ENCODE measurements at regions not wholly inside any gene's neighbourhood (a gene's known extent, or its start where the extent isn't known, plus 50 kb on each side); places are given as distances from the start of the nearest gene placed in this dataset.

GRCh38 chr3:110015231-110015963 is 678.1 kb upstream of the DPPA4 start:
- no peak overlapping the region for H2BK120ac ChIP-seq (ENCODE audit: low read depth, low read length, poor library complexity, severe bottlenecking)
- H3K4ac ChIP-seq (ENCODE audit: low read depth, low read length), result no peak overlapping the region
- no peak overlapping the region for H3K23ac ChIP-seq (ENCODE audit: insufficient read length, low read depth, low read length)
- H3K9me3 ChIP-seq (ENCODE audit: control insufficient read depth, low read depth, low read length), result no peaks in the 10 kb centered on the region
- no peaks in the 10 kb centered on the region for H3K23me2 ChIP-seq (ENCODE audit: insufficient read length, low read depth, low read length, poor library complexity, severe bottlenecking)
- no peak overlapping the region for H3K56ac ChIP-seq (ENCODE audit: insufficient read length, low read depth, low read length)
- no peaks in the 10 kb centered on the region for H4K20me1 ChIP-seq (ENCODE audit: control insufficient read depth, insufficient read depth, insufficient read length)
- H3K4me2 ChIP-seq (ENCODE audit: insufficient read depth, insufficient read length, low read length), result no peak overlapping the region
- H3K9me3 Mint-ChIP-seq, result peaks cover 7 to 17% of the 10 kb centered on the region in 2 experiments
- H3K79me1 ChIP-seq (ENCODE audit: insufficient read depth, low read depth, low read length, poor library complexity, severe bottlenecking), result no peaks in the 10 kb centered on the region
- no peak overlapping the region for H3K18ac ChIP-seq (ENCODE audit: insufficient read length, low read depth, low read length)
- H4K91ac ChIP-seq (ENCODE audit: insufficient read length, low read depth, low read length), result no peak overlapping the region
- H2BK5ac ChIP-seq (ENCODE audit: insufficient read length, low read length), result no peak overlapping the region
- H2AK5ac ChIP-seq (ENCODE audit: insufficient read length, low read length), result no peak overlapping the region
- no peaks in the 10 kb centered on the region for H3K27me3 ChIP-seq (ENCODE audit: insufficient read depth, low read length)
- peaks cover 0 to 14% (median 9%) of the 10 kb centered on the region in 3 experiments; a peak in 5 of 7 replicates for H3K36me3 Mint-ChIP-seq (ENCODE audit: insufficient read depth in 1 of 3, low read depth in 3 of 3)
- no CpG with 5 or more reads among the region's 4 CpGs for WGBS (ENCODE audit: extremely low coverage, insufficient read length, low lambda C conversion rate)
- no peak for DNase-seq
- no peak overlapping the region for H2AFZ ChIP-seq (ENCODE audit: low read length)
- no peak for TF ChIP-seq CTCF (conservative IDR thresholded peaks at IDR 0.05)
- no peak overlapping the region for H3T11ph ChIP-seq (ENCODE audit: low read length)
- H2BK15ac ChIP-seq (ENCODE audit: low read depth, low read length), result no peak overlapping the region
- H2BK12ac ChIP-seq (ENCODE audit: insufficient read length, low read depth, low read length), result no peak overlapping the region
- H2BK20ac ChIP-seq (ENCODE audit: low read depth, low read length, poor library complexity, severe bottlenecking), result no peak overlapping the region
- no peak overlapping the region for H3K27ac Mint-ChIP-seq
- H3K9ac ChIP-seq (ENCODE audit: extremely low read depth, insufficient read length, low read length), result no peak overlapping the region
- H3K79me2 ChIP-seq (ENCODE audit: insufficient read depth, low read length), result no peaks in the 10 kb centered on the region
- H3K4me3 Mint-ChIP-seq, result no peak overlapping the region
- H3K27me3 Mint-ChIP-seq (ENCODE audit: low read depth), result no peaks in the 10 kb centered on the region
- H3K14ac ChIP-seq (ENCODE audit: insufficient read depth, low read length), result no peak overlapping the region
- no peak overlapping the region for H3K27ac ChIP-seq (ENCODE audit: insufficient read length, low read depth, low read length)
- no peak overlapping the region for H4K5ac ChIP-seq (ENCODE audit: insufficient read length, low read depth, low read length)
- H3K4me1 ChIP-seq (ENCODE audit: insufficient read depth, low read length), result peaks cover 2% of the 10 kb centered on the region; the same call in 1 of the 2 replicates
- H4K8ac ChIP-seq (replicated peaks; ENCODE audit: insufficient read length, low read depth, low read length), result no peak overlapping the region
- H3K4me1 Mint-ChIP-seq, result peaks cover 25 to 29% of the 10 kb centered on the region in 2 experiments

All from H9 (cell line).